ENCODE measurements at regions not wholly inside any gene's neighbourhood (a gene's known extent, or its start where the extent isn't known, plus 50 kb on each side); places are given as distances from the start of the nearest gene placed in this dataset.

DNA sequence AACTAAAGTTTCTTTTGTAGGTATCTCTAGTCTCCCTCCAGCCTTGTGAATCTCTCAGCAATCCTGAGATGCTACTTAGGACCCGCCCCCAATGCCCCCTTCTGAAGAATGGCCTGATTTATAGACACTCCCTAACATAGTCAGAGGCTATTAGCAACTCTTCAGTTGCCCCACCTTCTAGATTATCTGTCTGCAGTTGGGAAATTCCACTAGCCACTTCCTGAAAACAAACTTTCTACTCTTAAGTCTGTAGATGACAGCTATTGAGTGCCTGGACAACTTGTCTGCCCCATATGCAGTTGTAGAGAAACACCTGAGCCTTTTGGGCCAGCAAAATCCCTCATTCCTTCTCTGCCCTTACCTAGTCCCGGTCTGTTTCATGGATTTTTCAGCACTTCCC lies 188.2 kb upstream of the PREP start:
- Histone ChIP-seq H3K9me1 (replicated peaks; ENCODE audit: control insufficient read depth, extremely low read depth, insufficient read depth, low read length) (no peaks in the 10 kb centered on the region), H3K27ac (ENCODE audit: insufficient read depth, low read depth, low read length) (no peak overlapping the region), H3K9ac (replicated peaks; ENCODE audit: extremely low read depth, insufficient read depth, low read length) (no peak overlapping the region), H3K36me3 (ENCODE audit: control insufficient read depth in 2 of 2, extremely low read depth in 1 of 2, insufficient read depth in 2 of 2, low read length in 2 of 2) (no peaks in the 10 kb centered on the region), H4K20me1 (replicated peaks; ENCODE audit: control insufficient read depth, extremely low read depth, insufficient read depth, low read length) (no peaks in the 10 kb centered on the region), H3K79me2 (ENCODE audit: control insufficient read depth, insufficient read depth, low read length) (no peaks in the 10 kb centered on the region), H3K4me2 (ENCODE audit: insufficient read depth, low read length) (no peak overlapping the region), H3K4me1 (ENCODE audit: control insufficient read depth, extremely low read depth, insufficient read depth, low read length) (no peaks in the 10 kb centered on the region), H3K4me3 (replicated peaks in 1 of 3; ENCODE audit: insufficient read depth in 1 of 3, low read depth in 1 of 3, low read length in 3 of 3) (no peak overlapping the region), H3K27me3 (ENCODE audit: control insufficient read depth in 2 of 2, insufficient read depth in 2 of 2, low read length in 2 of 2) (peaks cover 0 to 4% of the 10 kb centered on the region in 2 experiments), H3K9me3 (replicated peaks; ENCODE audit: control insufficient read depth, insufficient read depth, low read length) (no peaks in the 10 kb centered on the region), H2AFZ (ENCODE audit: low read depth, low read length) (no peak overlapping the region)
- intact Hi-C loops (cut with micrococcal nuclease) = loop anchor here (5.0 kb wide), 1 partner anchor 159 kb away; no protein-coding TSS in a partner anchor
- dilution Hi-C loops (cut with MboI; ENCODE audit: extremely low pct_ligation_motif_present, low sequenced_read_pairs) = no loop called here
- FAIRE-seq = no peak
- TF ChIP-seq POLR2AphosphoS5 (IDR thresholded peaks at IDR 0.05; ENCODE audit: insufficient read depth, low read depth, low read length) (no peak), GATA2 (IDR thresholded peaks at IDR 0.05; ENCODE audit: insufficient read depth, insufficient read length, low read depth, low read length) (no peak), EZH2 (IDR thresholded peaks at IDR 0.05; ENCODE audit: borderline replicate concordance, low read depth, low read length, severe bottlenecking) (no peak), JUN (IDR thresholded peaks at IDR 0.05; ENCODE audit: borderline replicate concordance, insufficient read depth, insufficient read length, low read depth) (no peak), POLR2A (IDR thresholded peaks at IDR 0.05; ENCODE audit: low read depth, low read length) (no peak), MYC (IDR thresholded peaks at IDR 0.05; ENCODE audit: low read depth, low read length) (no peak), FOS (IDR thresholded peaks at IDR 0.05; ENCODE audit: borderline replicate concordance, insufficient read depth, low read length) (no peak)
- TF ChIP-seq, protein P1, sequence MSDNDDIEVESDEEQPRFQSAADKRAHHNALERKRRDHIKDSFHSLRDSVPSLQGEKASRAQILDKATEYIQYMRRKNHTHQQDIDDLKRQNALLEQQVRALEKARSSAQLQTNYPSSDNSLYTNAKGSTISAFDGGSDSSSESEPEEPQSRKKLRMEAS (IDR thresholded peaks at IDR 0.05; ENCODE audit: insufficient read depth, insufficient read length) = no peak
- TF ChIP-seq, protein P2, sequence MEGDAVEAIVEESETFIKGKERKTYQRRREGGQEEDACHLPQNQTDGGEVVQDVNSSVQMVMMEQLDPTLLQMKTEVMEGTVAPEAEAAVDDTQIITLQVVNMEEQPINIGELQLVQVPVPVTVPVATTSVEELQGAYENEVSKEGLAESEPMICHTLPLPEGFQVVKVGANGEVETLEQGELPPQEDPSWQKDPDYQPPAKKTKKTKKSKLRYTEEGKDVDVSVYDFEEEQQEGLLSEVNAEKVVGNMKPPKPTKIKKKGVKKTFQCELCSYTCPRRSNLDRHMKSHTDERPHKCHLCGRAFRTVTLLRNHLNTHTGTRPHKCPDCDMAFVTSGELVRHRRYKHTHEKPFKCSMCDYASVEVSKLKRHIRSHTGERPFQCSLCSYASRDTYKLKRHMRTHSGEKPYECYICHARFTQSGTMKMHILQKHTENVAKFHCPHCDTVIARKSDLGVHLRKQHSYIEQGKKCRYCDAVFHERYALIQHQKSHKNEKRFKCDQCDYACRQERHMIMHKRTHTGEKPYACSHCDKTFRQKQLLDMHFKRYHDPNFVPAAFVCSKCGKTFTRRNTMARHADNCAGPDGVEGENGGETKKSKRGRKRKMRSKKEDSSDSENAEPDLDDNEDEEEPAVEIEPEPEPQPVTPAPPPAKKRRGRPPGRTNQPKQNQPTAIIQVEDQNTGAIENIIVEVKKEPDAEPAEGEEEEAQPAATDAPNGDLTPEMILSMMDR (IDR thresholded peaks at IDR 0.05; ENCODE audit: extremely low read depth in 1 of 2, insufficient read depth in 1 of 2, low read depth in 1 of 2, low read length in 2 of 2) = no peak
- BruUV-seq (replicated peaks) = no TSS peak
- POLR2A ChIA-PET = no interaction called here
- CTCF ChIA-PET = no interaction called here
- DNase-seq (ENCODE audit: low read depth, low spot score) = no peak
